Fibroblast of upper back skin (primary cell): ENCODE measurements at regions not wholly inside any gene's neighbourhood (a gene's known extent, or its start where the extent isn't known, plus 50 kb on each side); places are given as distances from the start of the nearest gene placed in this dataset.
"Not testable (repeated sequence)": the region's sequence is repeated elsewhere in the genome, so short reads cannot be mapped to it uniquely, and the experiment has no call there.

Experiments
- DNase-seq: peaks from one replicate; pipeline ENCODE4 v3.0.0-alpha.2; 2013

GRCh38 chr1:8227674-8228073, 90.2 kb upstream of the SLC45A1 start:
- not testable (repeated sequence) for DNase-seq

DNA sequence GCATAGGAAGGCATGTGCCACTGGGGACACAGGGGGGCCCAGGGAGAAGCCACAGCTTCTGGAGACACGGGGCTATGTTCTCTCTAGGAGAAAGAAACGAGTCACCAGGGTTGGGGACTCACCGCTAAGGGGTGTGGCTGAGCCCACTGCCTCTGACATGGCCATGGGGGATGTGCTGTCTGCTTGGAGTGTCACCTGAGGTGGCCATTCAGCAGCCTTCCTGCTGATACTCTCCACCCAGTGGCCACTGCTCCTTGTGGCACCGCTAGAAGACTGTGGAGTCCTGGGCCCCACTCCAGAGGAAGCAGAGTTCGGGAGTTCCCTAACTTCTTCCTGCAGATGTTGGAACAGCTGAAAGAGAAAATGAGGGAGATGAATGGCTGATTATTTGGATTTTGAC, 91.2 kb upstream of the SLC45A1 start:
- no peak for DNase-seq

DNA sequence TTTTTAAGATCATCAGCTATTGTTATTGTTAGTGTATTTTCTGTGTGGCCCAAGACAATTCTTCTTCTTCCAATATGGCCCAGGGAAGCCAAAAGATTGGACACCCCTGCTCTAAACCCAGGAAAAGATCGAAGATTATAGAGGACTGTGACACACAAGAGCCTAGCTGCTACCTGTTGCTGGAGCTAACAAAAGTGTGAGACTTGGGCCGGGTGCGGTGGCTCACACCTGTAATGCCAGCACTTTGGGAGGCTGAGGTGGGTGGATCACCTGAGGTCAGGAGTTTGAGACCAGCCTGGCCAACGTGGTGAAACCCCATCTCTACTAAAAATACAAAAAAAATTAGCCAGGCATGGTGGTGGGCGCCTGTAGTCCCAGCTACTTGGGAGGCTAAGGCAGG, 91.9 kb upstream of the SLC45A1 start:
- not testable (repeated sequence) for DNase-seq

- no peak for DNase-seq
These were observed 94.4 kb upstream of the SLC45A1 start for GRCh38 chr1:8223526-8223925.

DNA sequence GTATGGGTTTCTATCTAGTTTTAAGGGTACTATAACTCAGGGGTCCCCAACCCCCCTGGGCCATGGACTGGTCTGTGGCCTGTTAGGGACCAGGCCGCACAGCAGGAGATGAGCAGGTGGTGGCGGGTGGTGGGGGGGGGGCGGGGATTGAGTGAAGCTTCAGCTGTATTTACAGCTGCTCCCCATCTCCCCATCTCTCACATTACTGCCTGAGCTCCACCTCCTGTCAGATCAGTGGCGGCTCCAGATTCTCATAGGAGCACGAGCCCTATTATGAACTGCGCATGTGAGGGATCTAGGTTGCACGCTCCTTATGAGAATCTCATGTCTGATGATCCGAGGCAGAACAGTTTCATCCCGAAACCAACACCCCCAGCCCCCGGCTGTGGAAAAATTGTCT, 95.1 kb upstream of the SLC45A1 start:
- DNase-seq, result no peak

DNA sequence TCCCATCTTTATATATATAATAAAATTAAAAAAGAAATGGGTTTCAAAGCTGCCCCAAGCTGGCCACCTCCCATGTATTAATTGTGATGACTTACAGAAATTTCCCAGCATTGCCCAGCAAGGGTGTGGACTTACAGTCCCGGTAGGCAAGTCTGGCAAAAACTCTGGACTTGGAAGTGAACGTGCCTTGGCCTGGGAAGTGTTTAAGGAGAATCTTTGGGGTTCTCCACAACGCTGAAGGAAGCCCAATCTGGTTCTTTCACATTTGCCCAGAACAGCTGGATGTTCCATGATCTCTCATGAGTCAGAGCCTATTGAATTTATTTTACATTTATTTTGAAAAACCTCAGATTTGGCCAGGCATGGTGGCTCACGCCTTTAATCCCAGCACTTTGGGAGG, 98.4 kb upstream of the SLC45A1 start:
- no peak for DNase-seq

DNA sequence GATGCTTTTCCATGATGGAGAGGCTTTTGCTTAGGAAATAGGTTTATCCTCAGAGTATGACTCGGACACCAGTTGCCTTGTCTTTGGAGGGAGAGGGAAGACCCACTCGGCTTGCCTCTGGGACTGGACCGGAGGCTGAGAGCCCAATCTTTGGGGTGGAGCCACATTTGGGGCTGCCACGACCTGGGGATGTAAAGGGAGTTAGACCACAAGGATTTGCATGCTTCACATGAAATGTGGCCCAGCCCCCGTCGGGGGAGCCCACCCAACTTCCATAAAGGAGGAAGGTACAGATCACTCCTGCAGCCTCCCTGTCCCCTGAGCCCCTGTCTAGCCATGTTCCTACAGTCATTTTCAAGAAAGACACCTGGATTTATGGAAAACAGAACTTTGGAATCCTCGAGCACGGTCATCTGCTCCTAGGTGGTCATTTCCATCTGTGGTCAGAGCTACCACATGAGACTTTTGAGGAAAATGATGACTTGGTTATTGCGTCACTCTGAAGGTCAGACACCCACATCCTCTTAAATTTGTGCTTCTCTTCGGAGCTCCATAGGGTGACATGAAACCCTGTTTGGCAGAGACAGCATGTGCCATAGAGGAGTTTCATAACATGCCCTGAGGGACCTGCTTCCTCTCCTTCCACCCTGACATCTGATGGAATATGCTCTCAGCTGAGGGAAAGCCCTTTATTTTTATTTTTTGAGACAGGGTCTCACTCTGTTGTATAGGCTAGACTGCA, 99.4 kb upstream of the SLC45A1 start:
- DNase-seq, result peak; percentile 38

- DNase-seq, result no peak
These were observed 100.1 kb upstream of the SLC45A1 start for GRCh38 chr1:8217809-8218208.

DNA sequence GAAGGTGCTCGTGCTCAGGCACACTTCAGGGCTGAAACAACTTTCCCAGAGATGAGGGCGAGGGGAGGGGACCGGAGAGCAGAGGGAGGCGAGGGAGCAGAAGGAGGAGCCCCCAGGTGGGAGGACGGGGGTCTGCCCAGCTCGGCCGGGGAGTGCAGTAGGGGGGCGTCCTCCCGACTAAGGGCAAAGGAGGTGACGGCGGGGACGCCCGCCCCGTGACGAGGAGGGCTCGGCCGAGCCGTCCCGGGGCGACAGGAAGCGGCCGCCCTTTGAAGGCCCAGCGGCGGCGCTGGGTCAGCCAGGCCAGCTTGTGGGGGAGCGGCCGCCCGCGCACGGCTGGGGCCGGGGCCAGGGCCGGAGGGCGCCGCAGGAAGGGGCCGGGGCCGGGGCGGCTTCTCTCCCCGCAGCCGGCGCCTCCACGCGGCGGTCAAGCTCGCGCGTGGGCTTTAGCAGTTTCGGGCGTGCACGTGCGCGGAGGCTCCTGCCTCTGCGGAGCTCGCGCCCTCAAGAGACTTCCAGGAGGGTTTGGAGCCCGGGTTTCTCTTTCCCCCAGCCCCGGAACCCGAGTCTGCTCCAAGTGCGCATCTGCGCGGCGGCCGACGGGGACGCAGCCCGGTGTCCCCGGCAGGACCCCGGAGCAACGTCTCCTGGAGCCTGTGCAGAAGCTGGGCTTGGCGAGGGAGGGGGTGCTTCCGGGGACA, 100.8 kb upstream of the SLC45A1 start:
- DNase-seq, result no peak

- no peak for DNase-seq
These were observed 101.9 kb upstream of the SLC45A1 start for GRCh38 chr1:8216005-8216404.

DNA sequence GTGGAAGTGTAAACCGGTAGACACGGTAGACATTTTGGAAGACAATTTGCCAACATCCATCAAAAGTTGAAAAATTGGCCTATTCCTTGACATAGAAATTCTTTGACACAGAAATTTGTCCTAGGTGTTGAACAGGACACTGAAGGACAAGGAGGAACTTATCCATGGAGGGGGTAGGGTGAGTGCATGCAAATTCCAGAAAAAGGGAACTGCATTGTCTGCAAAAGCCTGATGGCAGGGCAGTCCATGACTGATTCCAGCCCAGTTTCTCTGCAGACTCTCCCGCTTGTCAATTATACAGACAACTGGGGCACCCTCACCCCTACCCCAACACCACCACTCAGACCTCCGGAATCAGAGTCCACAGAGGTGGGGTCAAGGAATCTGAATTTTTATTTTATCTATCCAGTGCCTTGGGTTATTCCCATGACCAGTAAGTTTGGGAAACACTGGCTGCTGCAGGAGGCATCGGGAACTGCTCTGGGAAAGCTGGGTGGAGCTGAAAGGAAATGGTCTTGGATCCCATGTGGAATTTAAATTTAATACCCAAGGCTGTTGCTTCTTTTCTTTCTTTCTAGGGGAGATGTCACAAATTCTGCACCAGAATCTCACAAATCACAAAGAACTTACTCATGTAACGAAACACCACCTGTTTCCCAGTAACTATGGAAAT, 103.3 kb upstream of the SLC45A1 start:
- DNase-seq, result peak; percentile 39

- no peak for DNase-seq
These were observed 104.2 kb upstream of the SLC45A1 start for GRCh38 chr1:8213676-8214075.

GRCh38 chr1:8213136-8213535, 104.8 kb upstream of the SLC45A1 start:
- DNase-seq, result no peak

DNA sequence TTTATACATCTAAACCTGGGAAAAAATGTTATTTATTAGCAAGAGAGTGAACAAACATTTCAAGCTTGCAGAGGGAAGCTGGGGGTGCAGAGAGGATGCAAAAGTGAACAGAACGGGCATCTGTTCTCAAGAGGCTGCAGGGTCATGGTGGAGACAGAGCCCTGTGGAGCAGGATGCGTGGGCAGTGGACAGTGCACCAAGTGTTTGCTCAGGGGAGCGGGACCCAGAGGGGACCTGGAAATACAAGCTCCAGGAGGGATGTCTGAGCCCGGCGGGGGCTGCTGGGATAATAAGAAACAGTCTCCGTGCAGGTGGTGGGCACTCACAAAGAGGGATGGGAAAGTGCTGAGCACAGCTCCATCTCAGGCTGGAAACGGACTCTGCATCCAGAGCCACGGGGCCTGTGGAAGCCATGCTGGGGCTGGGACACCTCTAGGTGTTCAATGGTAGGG, 105.3 kb upstream of the SLC45A1 start:
- no peak for DNase-seq

DNA sequence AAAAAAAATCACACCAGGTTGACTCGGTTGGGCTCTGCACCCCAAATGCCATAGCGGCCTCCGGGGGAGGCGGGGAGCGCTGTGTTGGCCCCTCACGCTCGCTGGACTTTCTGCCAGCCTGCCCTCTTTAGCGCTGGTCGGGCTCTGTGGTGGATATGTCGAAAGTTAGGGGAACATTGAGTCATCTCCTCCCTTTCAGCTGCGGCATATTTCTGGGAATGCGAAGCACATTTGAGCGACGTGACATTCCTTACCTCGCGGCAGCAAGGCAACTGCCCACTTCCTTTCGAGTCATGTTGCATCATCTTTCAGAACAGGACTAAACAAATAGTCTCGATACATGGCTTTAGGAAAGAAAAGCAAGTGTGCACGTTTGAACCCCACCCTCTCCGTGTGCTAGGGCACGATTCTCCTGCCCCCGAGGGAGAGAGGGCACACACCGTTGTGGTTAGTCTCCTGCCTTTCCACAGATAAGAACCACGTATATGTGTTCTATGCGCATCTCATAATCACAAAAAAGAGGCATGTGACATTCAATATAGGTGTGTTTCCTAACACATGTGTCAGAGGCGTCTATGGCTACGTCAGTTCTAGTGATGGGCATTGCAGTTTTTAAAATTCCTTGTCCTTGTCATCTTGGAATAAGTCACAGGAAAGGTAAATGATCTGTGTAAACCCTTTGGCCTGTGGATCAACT, 105.9 kb upstream of the SLC45A1 start:
- DNase-seq, result peak; percentile 99

DNA sequence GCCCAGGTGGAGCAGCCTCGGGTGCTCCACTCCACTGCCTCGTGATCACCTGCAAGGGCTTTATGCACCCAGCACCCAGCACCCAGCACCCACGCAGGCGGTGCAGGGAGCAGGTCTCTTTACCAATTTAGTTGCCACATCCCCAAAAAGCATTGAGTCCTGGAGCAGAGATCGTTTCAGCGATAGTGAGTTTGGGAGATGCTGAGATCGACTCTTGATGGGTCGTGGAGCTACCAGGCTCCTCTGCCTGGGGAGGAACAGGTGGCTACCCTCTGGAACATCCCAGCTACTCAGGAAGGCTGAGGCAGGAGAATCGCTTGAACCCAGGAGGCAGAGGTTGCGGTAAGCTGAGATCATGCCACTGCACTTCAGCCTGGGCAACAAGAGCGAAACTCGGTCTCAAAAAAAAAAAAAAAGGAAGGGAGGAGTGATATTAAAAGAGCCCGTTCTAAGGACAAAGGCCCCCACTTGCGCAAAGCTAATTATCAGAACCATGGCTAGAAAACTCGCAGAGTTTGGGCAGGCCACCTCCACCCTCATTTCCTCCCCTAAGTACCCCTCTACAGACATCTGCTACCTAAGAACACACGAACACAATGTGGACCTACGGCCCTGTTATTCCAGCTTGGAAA, 106.5 kb upstream of the SLC45A1 start:
- DNase-seq, result no peak

GRCh38 chr1:8207202-8207601, 110.7 kb upstream of the SLC45A1 start:
- no peak for DNase-seq

DNA sequence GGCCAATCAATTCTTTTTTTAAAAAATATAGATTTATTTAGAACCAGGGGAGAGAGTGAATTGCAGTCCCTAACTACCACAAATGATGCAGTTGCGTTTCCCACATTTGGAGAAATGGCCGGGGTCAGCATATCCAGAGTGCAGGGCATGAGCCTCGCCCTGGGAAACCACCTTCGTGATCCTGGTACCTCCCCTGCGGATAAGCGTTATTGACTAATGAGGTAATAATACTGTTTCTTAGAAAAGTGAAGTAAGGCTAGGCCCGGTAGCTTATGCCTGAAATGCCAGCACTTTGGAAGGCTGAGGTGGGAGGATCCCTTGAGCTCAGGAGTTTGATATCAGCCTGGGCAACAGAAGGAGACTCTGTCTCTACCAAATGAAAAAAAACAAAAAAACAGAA, 111.5 kb upstream of the SLC45A1 start:
- no peak for DNase-seq

GRCh38 chr1:8205771-8206170, 112.1 kb upstream of the SLC45A1 start:
- DNase-seq, result no peak

DNA sequence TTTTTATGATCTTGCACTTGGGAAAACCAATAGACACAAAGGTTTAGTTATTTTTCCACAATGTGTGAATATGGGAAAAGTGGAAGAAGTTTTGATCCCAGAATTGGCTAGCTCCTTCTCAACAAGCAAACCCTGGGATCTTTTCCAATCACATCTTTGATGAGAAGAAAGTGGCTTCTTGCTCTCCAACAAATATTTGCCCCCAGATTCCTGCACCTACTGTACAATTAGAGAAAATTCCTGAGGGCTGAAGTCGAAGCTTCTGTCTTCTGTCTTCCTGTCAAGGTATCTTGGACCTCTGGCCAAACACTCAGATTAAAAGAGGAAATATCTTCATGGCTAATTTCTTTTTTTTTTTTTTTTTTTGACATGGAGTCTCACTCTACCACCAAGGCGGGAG, 113.1 kb upstream of the SLC45A1 start:
- peak; percentile 74 for DNase-seq

DNA sequence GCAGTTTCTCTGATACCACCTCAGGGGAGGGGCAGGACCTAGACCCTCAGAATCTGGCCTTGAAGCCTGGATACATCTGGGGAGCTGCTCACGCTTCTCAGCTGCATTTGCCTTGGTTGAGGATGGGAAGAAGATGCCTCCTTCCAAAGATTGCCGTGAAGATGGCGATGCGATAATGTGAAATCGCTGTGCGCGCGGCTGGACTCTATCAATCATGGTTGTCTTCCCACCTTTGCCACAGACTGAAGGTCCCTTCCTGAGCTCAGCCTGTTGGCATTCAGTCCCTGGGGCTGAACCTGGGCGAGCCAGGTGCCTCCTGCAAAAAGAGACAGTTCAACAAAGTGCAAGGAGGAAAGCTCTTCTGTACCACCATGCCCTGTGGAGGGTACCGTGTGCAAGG, 114.4 kb upstream of the SLC45A1 start:
- DNase-seq, result no peak

DNA sequence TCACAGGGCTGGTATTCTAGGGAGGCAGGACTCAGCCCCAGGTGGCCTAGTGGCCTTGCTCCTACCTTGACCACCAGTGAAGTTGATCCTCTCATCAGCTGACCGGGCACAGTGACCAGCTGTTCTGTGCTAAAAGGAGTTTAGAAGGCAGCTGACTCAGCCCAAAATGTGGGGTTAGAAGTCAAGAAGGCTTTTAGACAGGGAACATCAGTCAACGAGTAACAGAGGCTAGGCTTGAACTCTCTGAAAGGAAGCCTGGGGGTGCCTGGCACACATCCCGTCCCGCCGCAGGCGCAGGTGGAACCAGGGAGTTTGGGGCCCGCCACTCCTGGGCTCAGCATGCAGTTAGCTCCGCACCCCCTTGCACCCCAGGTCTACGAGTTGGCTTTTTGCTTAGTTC, 114.9 kb upstream of the SLC45A1 start:
- DNase-seq, result no peak
